Stimulated activated CD4-positive, alpha-beta T cell treated with anti-CD3 and anti-CD28 coated beads, Interleukin-4, amount 100 ng/mL, for 24 hours (primary cell): ENCODE measurements at regions not wholly inside any gene's neighbourhood (a gene's known extent, or its start where the extent isn't known, plus 50 kb on each side); places are given as distances from the start of the nearest gene placed in this dataset.

ENCODE experiments used
- DNase-seq: peaks from one replicate; pipeline ENCODE4 v3.0.0-alpha.2; 2020

DNA sequence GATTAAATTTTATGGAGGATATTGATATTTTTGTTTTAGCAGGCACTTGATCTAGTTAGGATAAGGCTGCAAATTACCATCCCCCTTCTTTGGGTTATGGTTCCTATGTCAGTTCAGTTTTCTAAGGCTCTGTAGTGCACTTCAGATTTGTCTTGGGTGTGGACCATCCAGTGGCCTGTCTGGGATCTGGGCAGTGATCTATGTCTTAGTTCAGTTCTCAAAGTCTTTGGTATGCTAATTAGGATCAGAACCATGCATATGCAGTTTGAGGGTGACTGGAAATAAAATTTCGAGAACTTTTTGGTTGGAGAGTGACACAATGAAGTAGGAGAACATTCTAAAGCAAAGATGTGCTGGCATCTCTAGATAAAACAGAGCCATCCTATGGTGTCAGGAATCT lies 388.2 kb downstream of the MID1IP1 start:
- DNase-seq = no peak

DNA sequence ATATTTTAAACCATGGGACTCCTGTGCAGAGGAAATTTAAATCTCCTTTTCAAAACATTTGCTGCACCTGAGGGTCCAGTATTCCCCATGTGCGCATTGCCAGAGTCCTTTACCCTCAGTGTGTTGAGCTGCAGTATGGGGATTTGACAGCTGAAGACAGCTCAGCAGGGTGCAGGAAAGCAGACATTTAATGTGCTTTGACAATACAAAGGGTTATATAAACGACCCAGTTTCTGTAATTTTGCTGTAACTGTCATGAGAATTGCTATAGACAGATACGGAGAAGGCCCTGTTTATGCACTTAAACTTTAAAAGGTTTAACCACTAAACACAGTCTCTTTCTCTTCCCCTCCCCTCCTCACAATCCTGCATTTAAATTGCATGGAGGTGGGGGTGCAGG lies 393.4 kb downstream of the MID1IP1 start:
- DNase-seq = no peak

DNA sequence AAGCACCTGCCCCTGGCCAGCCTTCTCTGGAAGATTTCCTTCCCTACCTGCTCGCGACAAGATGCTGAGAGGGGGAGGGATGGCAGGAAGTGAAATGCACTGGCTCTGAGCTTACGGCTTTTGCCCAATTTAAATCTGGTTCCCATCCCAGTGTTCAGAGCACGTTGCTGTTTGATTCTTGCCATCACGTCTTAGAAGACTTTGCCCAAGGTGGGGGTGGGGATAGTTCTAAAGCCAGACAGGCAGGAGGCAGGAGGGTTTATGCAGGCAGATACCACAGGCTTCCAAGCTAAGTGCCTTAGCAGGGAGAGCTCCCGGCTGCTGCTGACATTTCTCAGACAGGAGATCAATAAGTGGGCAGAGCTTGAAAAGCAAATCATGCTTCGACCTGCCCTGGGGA lies 393.9 kb downstream of the MID1IP1 start:
- no peak for DNase-seq

DNA sequence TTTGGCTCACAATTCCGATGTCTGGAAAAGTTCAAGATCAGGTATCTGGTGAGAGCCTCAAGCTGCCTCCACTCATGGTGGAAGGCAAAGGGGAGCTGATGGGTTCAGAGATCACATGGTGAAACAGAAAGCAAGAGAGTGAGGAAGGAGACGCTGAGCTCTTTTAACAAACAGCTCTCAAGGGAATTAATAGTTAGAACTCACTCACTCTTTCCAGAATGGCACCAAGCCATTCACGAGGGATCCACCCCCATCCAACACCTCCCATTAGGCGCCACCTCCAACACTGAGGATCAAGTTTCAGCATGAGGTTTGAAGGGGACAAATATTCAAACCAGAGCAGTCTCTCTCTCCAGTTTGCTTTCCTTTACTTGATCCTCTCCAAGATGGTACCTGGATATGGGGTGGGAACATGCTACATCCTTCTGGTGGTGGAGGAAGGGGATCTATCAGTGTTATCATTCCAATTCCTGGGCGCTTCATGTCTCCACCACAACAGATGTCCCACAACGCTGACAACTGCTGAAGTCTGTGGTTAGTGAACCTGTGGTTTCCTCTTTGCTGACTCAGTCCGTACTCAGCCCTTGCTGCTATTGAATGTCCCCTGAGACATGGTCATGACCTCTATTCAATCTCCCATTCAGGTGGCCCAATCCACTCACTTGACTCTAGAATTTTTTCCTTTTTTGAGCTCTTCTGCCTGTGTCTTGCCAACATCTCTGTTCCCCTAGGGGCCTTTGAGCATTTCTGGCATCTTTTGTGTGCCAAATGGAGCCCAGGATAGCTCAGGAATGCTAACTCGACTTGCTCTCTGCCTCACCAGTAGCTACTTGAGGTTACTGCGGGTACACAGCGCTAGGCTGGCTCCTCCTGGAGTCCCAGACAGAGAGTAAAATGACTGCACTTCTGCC lies 395.2 kb downstream of the MID1IP1 start:
- DNase-seq = peak; percentile 55

DNA sequence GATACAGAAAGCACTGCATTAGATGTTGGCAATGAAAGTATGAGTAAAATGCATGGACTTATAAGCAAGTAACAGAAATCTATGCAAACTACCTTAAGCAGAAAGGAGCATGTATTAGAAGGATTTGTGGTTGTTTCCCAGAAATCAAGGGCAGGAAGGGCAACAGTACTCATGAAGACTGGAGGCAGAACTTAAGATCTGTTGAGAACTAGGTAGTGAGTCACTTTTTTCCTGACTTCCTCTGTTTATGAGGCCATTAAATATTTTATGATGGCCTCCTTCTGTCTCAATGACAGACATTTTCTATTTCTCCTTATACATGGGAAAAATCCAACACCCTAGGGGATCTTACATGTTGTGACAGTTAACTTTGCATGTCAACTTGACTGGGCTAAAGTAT lies 398.2 kb downstream of the MID1IP1 start:
- no peak for DNase-seq

DNA sequence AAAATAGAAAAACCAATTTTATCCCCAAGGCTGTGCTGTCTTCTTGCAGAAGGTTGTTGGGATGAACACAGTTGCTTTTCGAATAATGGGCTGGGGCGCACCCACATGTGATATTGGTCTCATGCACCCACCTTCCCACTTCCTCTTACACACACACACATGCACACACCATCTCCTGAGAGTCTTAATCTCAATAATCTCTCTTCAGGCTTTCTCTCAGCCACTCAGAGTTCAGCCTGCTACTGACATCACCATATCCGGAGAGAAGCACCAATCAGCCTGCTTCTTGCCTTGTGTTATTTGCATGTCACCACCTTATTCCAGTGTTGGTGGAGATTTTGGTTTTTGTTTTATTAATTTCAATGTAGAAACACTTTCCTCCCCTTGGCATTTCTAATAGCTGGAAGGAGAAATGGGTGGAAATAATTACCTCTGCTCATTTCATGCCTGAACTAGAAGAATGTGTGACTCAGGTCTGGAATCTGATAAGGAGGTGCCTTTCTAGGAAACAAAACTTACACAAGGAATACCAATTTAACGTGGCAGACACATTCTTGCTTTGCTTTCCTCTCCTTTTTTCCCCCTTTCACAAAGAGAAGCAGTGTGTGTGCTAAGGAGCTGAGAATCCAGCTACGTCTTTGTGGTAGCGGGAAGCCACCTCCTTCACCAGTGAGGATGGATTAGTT lies 400.2 kb downstream of the MID1IP1 start:
- peak; percentile 14 for DNase-seq

DNA sequence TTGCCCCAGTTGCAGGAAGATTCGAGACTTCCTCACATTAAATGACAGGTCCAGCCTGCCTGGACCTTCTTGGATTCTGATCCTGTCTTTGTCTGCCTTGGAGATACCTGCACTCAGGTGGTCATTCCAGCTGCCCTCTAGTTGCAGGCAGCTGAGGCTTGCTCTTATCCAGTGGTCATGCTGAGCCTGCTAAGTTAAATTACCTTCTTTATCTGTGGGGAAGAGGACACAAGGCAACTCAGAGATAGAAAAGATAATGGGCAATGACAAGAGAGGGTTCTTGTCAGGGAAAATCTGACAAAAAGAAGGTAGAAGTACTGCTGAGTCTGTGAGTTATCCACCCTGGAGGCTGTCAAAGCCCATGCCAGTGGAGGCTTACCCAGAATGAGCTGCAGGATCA lies 401.4 kb downstream of the MID1IP1 start:
- no peak for DNase-seq

DNA sequence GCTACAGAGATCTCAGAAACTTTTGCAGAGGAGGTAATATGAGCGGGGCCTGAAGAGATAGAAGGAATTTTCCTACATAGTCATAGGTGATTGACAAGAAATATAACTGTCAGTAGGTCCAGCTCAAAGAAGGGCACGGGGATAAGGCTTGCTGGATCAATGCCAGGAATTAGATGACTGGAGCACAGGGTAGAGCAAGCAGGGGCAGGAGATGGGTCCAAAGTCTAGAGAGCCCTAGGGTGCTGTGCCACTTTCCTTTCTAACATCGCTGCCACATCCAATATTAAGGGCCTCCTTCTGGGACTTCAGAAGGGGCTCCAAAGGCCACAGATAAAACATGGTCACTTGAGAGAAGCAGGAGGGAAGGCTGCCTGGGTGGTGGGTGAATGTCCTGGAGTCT lies 402.2 kb downstream of the MID1IP1 start:
- DNase-seq = no peak

DNA sequence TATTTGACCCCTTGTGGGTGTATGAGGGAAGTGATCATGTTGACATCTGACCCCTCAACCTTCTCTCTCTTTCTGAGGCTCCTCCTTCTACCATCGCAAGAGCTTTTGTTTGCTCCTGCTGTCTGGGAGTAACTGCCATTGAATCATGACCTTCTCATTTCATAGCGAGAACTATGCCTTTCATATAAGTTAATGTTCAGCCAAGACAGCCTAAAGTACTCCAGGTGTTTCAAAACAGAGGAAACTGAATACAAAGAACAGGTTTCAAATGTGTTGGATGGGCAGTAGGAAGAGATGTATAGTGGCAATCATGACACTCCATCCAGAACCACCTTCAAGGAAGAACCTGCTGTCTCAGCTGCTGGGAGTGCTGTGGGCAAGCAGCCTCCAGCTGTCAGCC lies 403.1 kb downstream of the MID1IP1 start:
- DNase-seq = no peak

DNA sequence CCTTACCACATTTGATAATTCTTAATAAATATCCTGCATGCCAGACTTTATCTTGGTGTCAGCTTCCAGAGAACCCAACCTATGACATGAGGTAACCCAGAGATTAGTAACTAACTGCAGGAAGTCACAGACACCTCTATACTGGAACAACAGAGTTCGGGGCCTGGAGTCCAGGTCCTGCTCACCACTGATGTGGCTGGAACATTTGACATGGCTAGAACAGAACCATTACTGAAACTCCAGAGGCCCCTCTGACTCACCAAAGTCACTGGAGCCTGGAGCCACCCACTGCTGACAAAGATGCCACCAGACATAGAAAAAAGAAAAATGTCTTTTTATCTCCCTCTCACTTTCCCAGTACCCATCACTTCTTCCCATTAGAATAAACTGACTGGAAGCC lies 403.7 kb downstream of the MID1IP1 start:
- DNase-seq = peak; percentile 71

DNA sequence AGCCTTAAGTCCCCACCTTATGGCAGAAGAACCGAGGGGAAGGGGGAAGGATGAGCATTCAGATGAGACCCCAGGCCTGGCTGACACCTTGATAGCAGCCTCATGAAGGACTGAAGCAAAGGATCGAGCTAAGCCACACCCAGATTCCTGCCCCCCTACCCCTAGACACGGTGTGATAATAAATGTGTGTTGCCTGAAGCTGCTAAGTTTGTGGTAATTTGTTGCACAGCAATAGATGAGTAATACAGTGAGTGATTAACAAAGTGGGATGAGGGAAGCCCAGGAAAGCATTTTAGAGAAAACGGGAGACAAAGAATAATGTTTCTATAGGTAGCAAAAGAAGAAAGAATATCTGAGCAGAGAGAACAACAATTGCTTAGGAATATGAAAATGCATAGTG lies 404.2 kb downstream of the MID1IP1 start:
- DNase-seq = no peak

DNA sequence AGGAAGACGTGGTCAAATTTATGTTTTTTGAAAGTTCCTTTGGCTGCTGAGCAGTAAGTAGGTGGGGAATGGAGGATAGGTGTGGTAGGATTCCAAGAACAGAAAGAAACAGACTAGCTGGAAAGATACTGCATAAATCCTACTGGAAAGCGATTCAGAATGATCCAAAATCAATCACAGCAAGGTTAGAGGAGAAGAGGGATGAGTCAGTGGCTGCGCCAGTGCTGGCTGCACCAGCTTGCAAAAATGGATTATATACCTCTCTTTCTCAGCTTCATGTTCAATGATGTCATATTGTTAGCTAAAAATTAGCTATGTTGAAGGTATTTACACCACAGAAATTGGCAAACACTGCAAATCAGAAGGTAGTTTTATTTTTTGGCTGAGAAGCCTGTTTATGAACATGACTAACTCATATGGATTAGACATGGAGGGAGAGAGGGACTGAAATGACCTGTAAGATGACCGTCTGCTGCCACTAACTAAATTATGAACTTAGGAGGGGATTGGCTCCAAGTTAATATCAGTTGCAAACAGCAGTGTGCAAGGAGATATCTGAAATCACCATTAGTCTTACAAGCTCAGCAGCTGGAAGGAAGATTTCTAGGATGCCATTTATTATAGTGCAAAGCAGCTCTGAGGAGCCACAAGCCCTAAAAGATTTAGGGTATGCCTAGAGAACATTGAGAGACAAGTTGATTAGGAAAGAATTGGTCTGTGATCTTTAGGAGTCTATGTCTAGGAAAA lies 405.3 kb downstream of the MID1IP1 start:
- no peak for DNase-seq

DNA sequence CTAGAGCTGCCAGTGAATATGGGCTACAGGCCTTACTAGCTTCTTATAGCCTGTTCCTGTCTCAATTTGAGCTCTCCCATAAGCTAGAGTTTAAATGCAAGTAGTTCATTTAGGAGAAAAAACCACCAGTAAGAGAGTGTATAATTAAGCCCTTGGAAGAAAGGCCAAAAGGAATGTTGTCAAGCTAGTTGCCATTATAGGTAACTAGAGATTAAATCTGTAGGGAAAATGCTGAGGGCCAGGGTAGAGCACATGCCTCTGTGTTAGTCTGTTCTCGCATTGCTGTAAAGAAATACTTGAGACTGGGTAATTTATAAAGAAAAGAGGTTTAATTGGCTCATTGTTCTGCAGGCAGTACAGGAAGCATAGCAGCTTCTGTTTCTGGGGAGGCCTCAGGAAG lies 410.2 kb downstream of the MID1IP1 start:
- no peak for DNase-seq

DNA sequence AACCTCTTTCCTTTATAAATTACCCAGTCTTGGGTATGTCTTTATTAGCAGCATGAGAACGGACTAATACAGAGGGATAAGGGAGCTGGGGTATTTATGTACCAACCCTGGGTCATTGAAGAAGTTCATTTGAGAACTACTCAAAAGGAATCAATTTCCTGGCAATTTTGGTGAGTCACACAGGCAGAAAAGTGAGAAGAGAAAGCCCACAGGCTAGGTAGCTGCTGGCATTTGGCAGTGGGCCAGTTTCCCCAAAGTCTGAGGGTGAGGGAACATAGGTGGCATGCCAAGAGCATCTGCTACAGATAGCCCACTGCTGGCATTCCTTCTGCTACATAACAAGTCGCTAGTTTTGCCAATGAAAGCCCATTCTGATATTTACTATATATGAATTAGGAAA lies 411.2 kb downstream of the MID1IP1 start:
- DNase-seq = peak; percentile 53

DNA sequence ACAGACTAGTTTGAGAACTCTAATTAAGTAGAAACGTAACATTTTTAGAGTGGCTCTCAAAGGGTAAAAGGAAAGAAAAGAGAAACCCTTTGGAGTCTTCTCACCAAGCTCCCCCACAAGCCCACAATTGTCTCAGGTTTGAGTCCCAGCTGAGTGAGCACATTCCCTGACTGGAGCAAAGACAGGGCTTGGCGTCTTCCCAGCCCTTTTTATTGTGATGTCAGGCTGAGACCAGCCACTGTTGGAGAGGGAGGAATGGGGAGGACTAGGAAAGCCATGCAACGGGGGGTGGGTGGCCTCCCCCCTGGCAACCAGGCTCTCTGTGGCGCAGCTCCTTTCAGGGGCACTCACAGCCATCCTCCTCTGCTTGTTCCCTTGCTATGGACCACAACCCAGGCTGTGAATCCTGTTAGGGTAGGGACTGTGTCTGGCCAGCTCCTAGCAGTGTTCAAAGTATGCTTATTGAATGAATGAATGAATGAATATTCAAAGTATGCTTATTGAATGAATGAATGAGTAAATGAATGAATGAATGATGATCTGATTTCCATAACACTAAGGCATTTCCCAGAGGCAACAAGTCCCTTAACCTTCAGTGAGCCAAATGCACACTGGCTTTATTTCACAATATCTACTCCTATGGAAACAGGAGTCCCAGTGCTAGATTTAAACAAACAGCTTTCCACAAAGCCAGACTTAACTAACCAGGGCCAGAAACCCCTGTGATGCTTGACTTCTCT lies 413.3 kb downstream of the MID1IP1 start:
- no peak for DNase-seq

DNA sequence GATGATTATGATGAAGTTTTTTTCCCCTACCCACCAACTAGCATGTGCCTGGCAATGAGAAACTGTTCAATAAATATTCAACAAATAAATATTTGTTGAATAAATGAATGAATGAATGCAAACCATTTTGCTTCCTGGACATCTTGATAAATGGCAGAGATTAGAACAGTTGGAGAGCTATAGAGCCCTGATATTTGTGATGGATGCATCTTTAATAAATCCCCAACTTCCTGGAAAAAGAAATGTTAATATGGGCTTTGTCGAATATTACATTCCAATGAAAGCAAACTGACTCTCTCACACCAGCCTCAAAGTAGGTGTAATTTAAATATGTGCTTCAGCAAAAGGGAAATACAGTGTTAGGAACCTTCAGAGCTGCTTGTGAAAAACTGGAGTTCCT lies 419.7 kb downstream of the MID1IP1 start:
- DNase-seq = no peak

DNA sequence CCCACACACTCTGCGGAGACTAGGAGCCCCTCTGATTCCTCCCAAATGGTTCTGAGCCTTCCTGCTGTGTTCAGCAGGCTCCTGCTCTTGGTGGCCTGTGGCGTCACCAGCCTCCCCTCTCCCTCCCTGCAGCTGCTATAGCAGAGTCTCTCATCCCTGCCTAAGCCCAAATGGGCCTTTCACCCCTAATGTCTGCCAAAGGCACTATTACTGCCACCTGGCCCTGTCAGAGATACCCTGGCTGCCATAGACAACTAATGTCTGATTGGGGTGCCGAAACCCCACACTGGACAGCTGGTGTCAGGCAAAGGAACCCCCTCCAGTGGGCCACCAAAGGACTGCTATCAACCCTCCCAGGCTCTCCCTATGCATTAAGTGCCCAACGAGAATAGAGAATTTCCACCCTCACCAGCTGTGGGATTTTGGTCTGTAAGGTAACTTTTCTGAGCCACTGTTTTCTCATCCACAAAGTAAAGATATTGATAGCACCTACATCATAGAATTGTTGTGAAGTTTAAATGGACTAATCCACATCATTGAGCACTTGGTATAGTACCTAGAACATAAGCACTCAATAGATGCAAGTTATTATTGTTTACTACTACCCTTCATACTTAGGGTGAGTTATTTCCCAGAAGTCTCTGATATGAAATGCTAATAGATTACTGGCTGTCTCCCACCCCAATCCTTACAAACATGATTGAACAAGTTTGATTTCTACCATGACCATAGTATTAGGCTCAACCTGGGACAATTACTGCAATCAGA lies 421.3 kb downstream of the MID1IP1 start:
- no peak for DNase-seq

DNA sequence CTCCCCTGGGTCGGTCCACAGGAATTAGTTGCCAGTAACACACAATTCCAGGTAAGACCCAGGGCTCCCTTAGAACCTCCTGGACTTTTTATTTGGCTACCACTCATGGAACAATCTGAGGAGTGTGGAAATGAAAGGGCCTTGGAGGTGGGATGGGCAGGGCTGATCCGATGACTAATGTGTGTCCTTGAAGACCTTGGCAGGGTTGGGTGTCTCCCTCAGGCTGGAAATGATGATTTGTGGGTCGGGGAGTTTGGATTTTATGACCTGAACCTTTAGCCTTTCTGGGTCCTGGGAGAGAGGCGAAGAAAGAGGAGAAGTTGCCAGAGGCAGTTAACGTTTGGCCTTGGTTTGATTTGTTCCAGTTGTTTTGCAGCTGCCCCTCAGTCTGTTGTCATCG lies 425.0 kb downstream of the MID1IP1 start:
- no peak for DNase-seq

DNA sequence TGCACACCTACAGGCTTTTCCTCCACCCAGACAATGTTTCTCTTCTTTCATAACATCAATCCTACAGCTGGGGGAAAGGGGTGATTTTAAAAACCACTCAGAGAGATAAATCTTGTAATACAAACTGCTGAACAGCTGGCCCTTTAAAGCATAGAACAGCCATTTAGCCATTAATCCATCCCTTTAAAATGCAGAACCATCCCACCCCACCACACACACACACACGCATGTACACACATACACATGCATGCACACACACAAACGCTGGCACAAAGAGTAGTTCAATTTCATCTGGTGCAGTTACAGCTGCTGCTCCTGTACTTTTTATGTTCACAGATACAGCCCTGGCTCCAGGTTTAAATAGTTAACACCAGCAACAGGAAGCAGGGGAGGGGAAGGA lies 426.1 kb downstream of the MID1IP1 start:
- no peak for DNase-seq

DNA sequence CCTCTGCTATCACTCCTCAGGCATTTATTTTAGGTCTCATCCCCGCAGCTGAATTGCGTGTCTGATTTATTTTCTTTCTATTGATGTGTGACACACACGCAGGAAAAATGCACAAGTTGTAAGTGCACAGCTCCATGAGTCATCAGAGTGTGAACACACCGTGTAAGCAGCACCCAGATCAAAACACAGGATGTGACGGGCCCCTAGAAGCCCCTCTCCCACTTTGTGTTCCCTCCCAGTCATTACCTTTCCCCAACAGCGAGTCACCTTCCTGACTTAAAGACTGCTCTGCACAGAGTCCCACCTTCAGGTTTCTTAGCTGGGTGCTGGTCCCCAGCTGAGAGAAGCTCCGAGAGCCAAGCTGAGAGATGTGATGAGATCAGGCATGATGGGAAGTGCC lies 436.7 kb downstream of the MID1IP1 start:
- DNase-seq = peak; percentile 6

DNA sequence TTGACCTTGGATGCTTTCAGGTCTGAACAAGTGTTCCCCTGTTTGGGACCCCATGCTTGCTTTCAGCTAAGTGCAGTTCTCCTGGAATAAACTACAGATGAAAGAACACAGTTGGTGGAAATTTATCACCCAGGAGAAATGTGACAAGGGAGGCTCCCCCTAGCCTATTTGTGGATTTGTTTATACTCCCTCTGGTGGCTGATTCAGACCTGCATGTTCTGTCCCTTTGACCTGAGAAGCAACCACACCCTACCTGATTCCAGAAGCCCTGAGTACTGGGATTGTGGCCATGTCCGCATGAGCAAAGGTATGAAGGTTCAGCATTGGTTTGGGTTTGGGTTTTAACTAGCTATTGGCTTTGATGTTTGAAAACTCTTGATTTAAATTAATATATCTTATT lies 440.9 kb downstream of the MID1IP1 start:
- peak; percentile 6 for DNase-seq

DNA sequence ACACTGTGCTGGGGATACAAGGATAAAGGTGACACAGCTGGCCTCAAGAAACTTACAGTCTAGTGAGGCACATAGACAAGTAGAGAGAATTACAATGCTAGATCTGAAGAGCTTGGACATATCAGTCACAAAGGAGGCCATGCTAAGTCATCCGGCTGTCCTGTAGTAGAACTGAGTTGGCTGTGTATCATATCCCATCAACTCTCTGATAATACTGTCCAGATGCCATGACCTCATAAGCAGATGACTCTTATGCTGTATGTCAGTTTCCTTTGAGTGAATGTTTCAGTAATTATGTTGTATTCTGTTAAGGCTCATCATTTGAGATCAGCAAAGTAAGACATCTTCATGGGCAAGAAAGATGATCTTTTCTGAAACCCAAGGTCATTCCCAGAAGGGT lies 442.9 kb downstream of the MID1IP1 start:
- DNase-seq = no peak
